CD4-positive, alpha-beta memory T cell (primary cell): ENCODE measurements at regions not wholly inside any gene's neighbourhood (a gene's known extent, or its start where the extent isn't known, plus 50 kb on each side); places are given as distances from the start of the nearest gene placed in this dataset.

ENCODE experiments used
- CTCF ChIA-PET: fragments of 350-600 bp; sonication (Branson Sonifier 250); formaldehyde crosslinking; loops from one replicate; lab custom pipeline; 2021; ENCODE audit warnings: inconsistent platforms; ENCODE audit not compliant: partially characterized antibody; lab: Charles Lee
- POLR2A ChIA-PET: fragments of 350-600 bp; sonication (Branson Sonifier 250); formaldehyde crosslinking; loops from one replicate; lab custom pipeline; 2021; ENCODE audit not compliant: partially characterized antibody; lab: Charles Lee
- DNase-seq, 5 donors: peaks; one replicate each; pipeline versions ENCODE4 v3.0.0 to v3.0.0-alpha.2; 2020 to 2022; ENCODE audit warnings: mixed read lengths in 1 of 5
- H3K27ac ChIP-seq: one replicate; pipeline ENCODE4 v1.7.0; 2013; ENCODE audit warnings: low read depth, low read length
- H3K27me3 ChIP-seq: 2 replicates; pipeline ENCODE4 v1.7.0; 2013; ENCODE audit warnings: mild to moderate bottlenecking, low read length, moderate library complexity; ENCODE audit not compliant: insufficient read depth
- H3K36me3 ChIP-seq: 2 replicates; pipeline ENCODE4 v1.7.0; 2013; ENCODE audit warnings: mild to moderate bottlenecking, low read length, moderate library complexity; ENCODE audit not compliant: insufficient read depth
- H3K4me1 ChIP-seq: 2 replicates; pipeline ENCODE4 v1.7.0; 2013; ENCODE audit warnings: mild to moderate bottlenecking, low read length, moderate library complexity; ENCODE audit not compliant: insufficient read depth
- H3K4me3 ChIP-seq, 2 donors: one replicate each; pipeline ENCODE4 v1.7.0; 2013; ENCODE audit warnings: low read length in 2 of 2, mild to moderate bottlenecking in 1 of 2
- H3K9me3 ChIP-seq, 2 donors: one replicate each; pipeline ENCODE4 v1.7.0; 2013; ENCODE audit warnings: low read length in 2 of 2, control low read depth in 1 of 2; ENCODE audit not compliant: control insufficient read depth in 1 of 2
- H3K27ac Mint-ChIP-seq, 7 donors: one replicate each; pipeline ENCODE4 v1.8.0; 2020 to 2021; ENCODE audit warnings: mixed read lengths in 7 of 7, mild to moderate bottlenecking in 6 of 7, inconsistent platforms in 3 of 7, moderate library complexity in 3 of 7
- H3K27me3 Mint-ChIP-seq, 2 donors: one replicate each; pipeline ENCODE4 v1.8.0; 2020 to 2021; ENCODE audit warnings: mixed read lengths in 2 of 2
- H3K36me3 Mint-ChIP-seq, 2 donors: one replicate each; pipeline ENCODE4 v1.8.0; 2020 to 2021; ENCODE audit warnings: mixed read lengths in 2 of 2, inconsistent platforms in 1 of 2, mild to moderate bottlenecking in 1 of 2
- H3K4me1 Mint-ChIP-seq, 4 donors: one replicate each; pipeline ENCODE4 v1.8.0; 2020 to 2021; ENCODE audit warnings: mixed read lengths in 4 of 4, mild to moderate bottlenecking in 1 of 4
- H3K4me3 Mint-ChIP-seq, 8 donors: one replicate each; pipeline ENCODE4 v1.8.0; 2020 to 2021; ENCODE audit warnings: mixed read lengths in 8 of 8, mild to moderate bottlenecking in 7 of 8, moderate library complexity in 6 of 8, inconsistent platforms in 3 of 8
- H3K9me3 Mint-ChIP-seq, 8 donors: one replicate each; pipeline ENCODE4 v1.8.0; 2020 to 2021; ENCODE audit warnings: mixed read lengths in 8 of 8, mild to moderate bottlenecking in 5 of 8, inconsistent platforms in 3 of 8, moderate library complexity in 1 of 8
- intact Hi-C: fragments of 100-400 bp; cut with micrococcal nuclease; formaldehyde crosslinking; loops from one replicate; pipeline ENCODE4 v1.15.1; 2023

- intact Hi-C loops = no loop called here
- H3K36me3 Mint-ChIP-seq = no peaks in the 10 kb centered on the region
- H3K9me3 Mint-ChIP-seq = no peaks in the 10 kb centered on the region
- no peaks in the 10 kb centered on the region for H3K36me3 ChIP-seq
- H3K27ac ChIP-seq = no peak overlapping the region
- H3K4me1 Mint-ChIP-seq = peaks cover 6 to 12% (median 9%) of the 10 kb centered on the region in 4 donors
- no peaks in the 10 kb centered on the region for H3K27me3 ChIP-seq
- no peak overlapping the region for H3K4me3 ChIP-seq
- POLR2A ChIA-PET = interaction anchor here (0.6 kb wide), 1 partner anchor 404 kb away, joined by 5 read pairs; no protein-coding TSS in a partner anchor
- H3K9me3 ChIP-seq = no peaks in the 10 kb centered on the region
- no peak for DNase-seq
- H3K27me3 Mint-ChIP-seq = no peaks in the 10 kb centered on the region
- no peak overlapping the region for H3K27ac Mint-ChIP-seq
- H3K4me3 Mint-ChIP-seq = peak overlapping the region in 2 of 8 donors; percentile 41 to 46
- no peaks in the 10 kb centered on the region for H3K4me1 ChIP-seq
- CTCF ChIA-PET = no interaction called here
Measured at GRCh38 chr10:4181081-4181480, 396.1 kb upstream of the KLF6 start.

DNA sequence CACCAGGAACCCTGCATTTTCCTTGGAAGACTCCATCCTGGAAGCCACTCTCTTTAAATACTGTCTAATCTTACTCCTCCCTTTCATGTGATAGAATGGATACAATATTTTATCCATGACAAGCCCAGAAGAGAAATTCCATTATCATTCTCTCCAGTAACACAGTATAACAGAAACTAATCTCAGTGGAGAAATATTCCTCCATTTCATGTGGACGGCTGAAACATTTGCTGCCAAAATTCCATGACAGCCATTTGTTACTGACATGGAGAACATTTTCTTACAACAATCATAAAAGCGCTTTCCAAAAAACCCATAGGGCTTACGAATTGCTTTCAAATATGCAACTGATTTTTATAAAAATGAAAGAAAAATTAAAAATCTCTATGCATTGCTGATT lies 392.8 kb upstream of the KLF6 start:
- Mint-ChIP-seq H3K9me3 (peaks cover 0 to 5% (median 0%) of the 10 kb centered on the region in 8 donors), H3K4me1 (peaks cover 3 to 17% (median 10%) of the 10 kb centered on the region in 4 donors), H3K27ac (peak overlapping the region in 1 of 7 donors; percentile 25), H3K27me3 (no peaks in the 10 kb centered on the region), H3K36me3 (no peaks in the 10 kb centered on the region), H3K4me3 (no peak overlapping the region)
- H3K9me3 ChIP-seq = no peaks in the 10 kb centered on the region
- H3K4me3 ChIP-seq = no peak overlapping the region
- no peaks in the 10 kb centered on the region for H3K36me3 ChIP-seq
- no peak for DNase-seq
- no peaks in the 10 kb centered on the region for H3K27me3 ChIP-seq
- ChIA-PET POLR2A (no interaction called here), CTCF (no interaction called here)
- intact Hi-C loops = no loop called here
- no peaks in the 10 kb centered on the region for H3K4me1 ChIP-seq
- H3K27ac ChIP-seq = no peak overlapping the region

DNA sequence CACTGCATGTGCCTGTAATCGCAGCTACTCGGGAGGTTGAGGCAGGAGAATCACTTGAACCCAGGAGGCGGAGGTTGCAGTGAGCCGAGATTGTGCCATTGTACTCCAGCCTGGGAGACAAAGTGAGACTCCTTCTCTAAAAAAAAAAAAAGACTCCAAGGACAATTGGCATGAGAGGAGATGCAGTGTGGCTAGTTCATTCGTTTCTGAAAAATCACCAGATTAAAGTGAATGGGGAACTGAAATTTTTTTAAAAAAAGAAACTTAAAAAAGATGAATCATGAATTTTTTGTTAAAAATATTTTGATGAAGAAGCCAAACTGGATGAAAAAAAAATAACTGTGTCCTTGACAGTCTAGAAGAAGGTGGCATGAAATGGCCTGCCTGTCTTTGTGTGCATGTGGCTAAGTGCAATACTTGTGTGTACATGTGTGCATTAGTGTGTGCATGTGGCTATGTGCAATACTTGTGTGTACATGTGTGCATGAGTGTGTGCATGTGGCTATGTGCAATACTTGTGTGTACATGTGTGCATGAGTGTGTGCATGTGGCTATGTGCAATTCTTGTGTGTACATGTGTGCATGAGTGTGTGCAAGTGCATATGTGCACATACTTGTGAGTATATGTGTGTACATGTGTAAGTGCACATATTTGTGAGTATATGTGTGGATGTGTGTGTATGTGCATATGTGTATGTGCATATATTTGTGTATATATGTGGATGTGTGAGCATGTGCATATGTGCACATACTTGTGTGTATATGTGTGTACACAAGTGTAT lies 391.7 kb upstream of the KLF6 start:
- intact Hi-C loops = no loop called here
- no peak overlapping the region for H3K4me3 ChIP-seq
- no peak for DNase-seq

GRCh38 chr10:4174197-4174596 lies 389.2 kb upstream of the KLF6 start:
- H3K36me3 Mint-ChIP-seq = no peaks in the 10 kb centered on the region
- peaks cover 0 to 5% (median 1%) of the 10 kb centered on the region in 4 donors for H3K4me1 Mint-ChIP-seq
- Histone ChIP-seq H3K27ac (no peak overlapping the region), H3K4me1 (no peaks in the 10 kb centered on the region), H3K9me3 (no peaks in the 10 kb centered on the region), H3K4me3 (no peak overlapping the region), H3K36me3 (no peaks in the 10 kb centered on the region), H3K27me3 (no peaks in the 10 kb centered on the region)
- H3K9me3 Mint-ChIP-seq = peaks cover 0 to 11% (median 1%) of the 10 kb centered on the region in 8 donors
- CTCF ChIA-PET = interaction anchor here (0.6 to 0.8 kb wide), 2 partner anchors 354 to 894 kb away, joined by 3 read pairs; no protein-coding TSS in a partner anchor
- POLR2A ChIA-PET = no interaction called here
- no peak overlapping the region for H3K27ac Mint-ChIP-seq
- H3K4me3 Mint-ChIP-seq = no peak overlapping the region
- no peaks in the 10 kb centered on the region for H3K27me3 Mint-ChIP-seq
- intact Hi-C loops = no loop called here
- DNase-seq = no peak

More for the DNA sequence above, 391.7 kb upstream of the KLF6 start:
- H3K27me3 ChIP-seq = no peaks in the 10 kb centered on the region
- no peaks in the 10 kb centered on the region for H3K27me3 Mint-ChIP-seq
- H3K9me3 ChIP-seq = no peaks in the 10 kb centered on the region
- POLR2A ChIA-PET = no interaction called here
- H3K27ac ChIP-seq = no peak overlapping the region
- no peak overlapping the region for H3K27ac Mint-ChIP-seq
- no peak overlapping the region for H3K4me3 Mint-ChIP-seq
- peaks cover 2 to 14% (median 6%) of the 10 kb centered on the region in 4 donors for H3K4me1 Mint-ChIP-seq
- CTCF ChIA-PET = no interaction called here
- peaks cover 0 to 11% (median 1%) of the 10 kb centered on the region in 8 donors for H3K9me3 Mint-ChIP-seq
- H3K36me3 ChIP-seq = no peaks in the 10 kb centered on the region
- no peaks in the 10 kb centered on the region for H3K4me1 ChIP-seq
- H3K36me3 Mint-ChIP-seq = no peaks in the 10 kb centered on the region

GRCh38 chr10:4170633-4171314 lies 385.8 kb upstream of the KLF6 start:
- H3K27me3 ChIP-seq = no peaks in the 10 kb centered on the region
- POLR2A ChIA-PET = no interaction called here
- Mint-ChIP-seq H3K27ac (peak overlapping the region in 2 of 7 donors; percentile 8 to 15), H3K4me3 (no peak overlapping the region), H3K36me3 (no peaks in the 10 kb centered on the region), H3K9me3 (peaks cover 0 to 11% (median 1%) of the 10 kb centered on the region in 8 donors), H3K27me3 (no peaks in the 10 kb centered on the region), H3K4me1 (peaks cover 0 to 5% (median 2%) of the 10 kb centered on the region in 4 donors)
- intact Hi-C loops = no loop called here
- H3K4me3 ChIP-seq = no peak overlapping the region
- H3K4me1 ChIP-seq = no peaks in the 10 kb centered on the region
- CTCF ChIA-PET = no interaction called here
- DNase-seq = no peak
- no peak overlapping the region for H3K27ac ChIP-seq
- H3K9me3 ChIP-seq = no peaks in the 10 kb centered on the region
- no peaks in the 10 kb centered on the region for H3K36me3 ChIP-seq

DNA sequence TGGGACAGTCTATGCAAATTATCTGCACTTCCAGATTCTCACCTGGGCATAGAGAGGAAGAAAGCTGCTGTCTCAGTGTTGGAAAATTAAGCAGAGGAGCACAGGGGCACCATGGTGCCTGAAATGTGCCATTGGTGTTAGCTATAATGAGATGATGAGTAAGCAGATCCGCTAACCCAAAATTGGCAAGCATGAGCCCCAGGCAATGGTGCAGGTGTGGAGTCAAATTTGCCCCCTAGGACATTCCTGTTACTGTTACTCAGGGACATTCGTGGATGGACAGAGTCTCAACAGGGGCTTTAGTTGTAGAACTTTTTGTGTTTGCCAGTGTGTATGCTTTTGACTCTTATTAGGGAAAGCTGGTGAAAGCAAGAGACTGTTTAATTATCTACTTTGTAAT lies 385.2 kb upstream of the KLF6 start:
- intact Hi-C loops = no loop called here
- peaks cover 0 to 11% (median 1%) of the 10 kb centered on the region in 8 donors for H3K9me3 Mint-ChIP-seq
- H3K4me1 Mint-ChIP-seq = peaks cover 0 to 5% (median 2%) of the 10 kb centered on the region in 4 donors
- POLR2A ChIA-PET = no interaction called here
- no peaks in the 10 kb centered on the region for H3K27me3 Mint-ChIP-seq
- no peak overlapping the region for H3K27ac Mint-ChIP-seq
- H3K4me1 ChIP-seq = no peaks in the 10 kb centered on the region
- H3K36me3 ChIP-seq = no peaks in the 10 kb centered on the region
- DNase-seq = no peak
- CTCF ChIA-PET = no interaction called here
- no peaks in the 10 kb centered on the region for H3K9me3 ChIP-seq
- no peak overlapping the region for H3K4me3 Mint-ChIP-seq
- no peak overlapping the region for H3K4me3 ChIP-seq
- no peaks in the 10 kb centered on the region for H3K36me3 Mint-ChIP-seq
- H3K27me3 ChIP-seq = no peaks in the 10 kb centered on the region
- H3K27ac ChIP-seq = no peak overlapping the region

DNA sequence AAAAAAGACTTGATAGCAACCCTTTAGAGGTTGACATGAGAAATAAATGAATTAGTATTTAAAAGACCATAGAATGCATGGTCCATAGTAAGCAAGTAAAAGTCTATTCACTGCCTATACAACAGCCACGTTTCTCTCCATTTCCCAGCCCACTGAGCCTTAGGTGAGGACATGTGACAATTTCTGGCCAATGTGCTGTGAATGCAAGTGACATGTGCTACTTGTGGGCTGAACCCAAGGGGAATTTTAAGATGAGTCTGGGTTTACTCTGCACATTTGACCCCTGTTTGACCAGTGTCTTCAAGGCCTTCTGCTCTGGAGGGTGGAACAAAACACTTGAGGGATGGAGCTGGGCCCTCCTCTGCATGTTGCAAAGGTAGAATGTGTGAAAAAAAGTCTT lies 384.4 kb upstream of the KLF6 start:
- Mint-ChIP-seq H3K9me3 (peaks cover 0 to 11% (median 1%) of the 10 kb centered on the region in 8 donors), H3K27ac (no peak overlapping the region), H3K36me3 (no peaks in the 10 kb centered on the region), H3K4me1 (peaks cover 0 to 5% (median 3%) of the 10 kb centered on the region in 4 donors), H3K27me3 (no peaks in the 10 kb centered on the region), H3K4me3 (no peak overlapping the region)
- no peak overlapping the region for H3K27ac ChIP-seq
- POLR2A ChIA-PET = no interaction called here
- no peaks in the 10 kb centered on the region for H3K27me3 ChIP-seq
- H3K36me3 ChIP-seq = no peaks in the 10 kb centered on the region
- CTCF ChIA-PET = no interaction called here
- H3K4me1 ChIP-seq = no peaks in the 10 kb centered on the region
- H3K4me3 ChIP-seq = no peak overlapping the region
- H3K9me3 ChIP-seq = no peaks in the 10 kb centered on the region
- intact Hi-C loops = no loop called here
- no peak for DNase-seq
